HG02623 (cell line): ENCODE measurements at regions not wholly inside any gene's neighbourhood (a gene's known extent, or its start where the extent isn't known, plus 50 kb on each side); places are given as distances from the start of the nearest gene placed in this dataset.
"Not testable (repeated sequence)": the region's sequence is repeated elsewhere in the genome, so short reads cannot be mapped to it uniquely, and the experiment has no call there.

Experiments used
- ATAC-seq: cut with Tn5 transposase; IDR thresholded peaks from one replicate; pipeline ENCODE4 v1.9.1; 2021; ENCODE audit warnings: moderate library complexity; ENCODE audit not compliant: unreplicated experiment

DNA sequence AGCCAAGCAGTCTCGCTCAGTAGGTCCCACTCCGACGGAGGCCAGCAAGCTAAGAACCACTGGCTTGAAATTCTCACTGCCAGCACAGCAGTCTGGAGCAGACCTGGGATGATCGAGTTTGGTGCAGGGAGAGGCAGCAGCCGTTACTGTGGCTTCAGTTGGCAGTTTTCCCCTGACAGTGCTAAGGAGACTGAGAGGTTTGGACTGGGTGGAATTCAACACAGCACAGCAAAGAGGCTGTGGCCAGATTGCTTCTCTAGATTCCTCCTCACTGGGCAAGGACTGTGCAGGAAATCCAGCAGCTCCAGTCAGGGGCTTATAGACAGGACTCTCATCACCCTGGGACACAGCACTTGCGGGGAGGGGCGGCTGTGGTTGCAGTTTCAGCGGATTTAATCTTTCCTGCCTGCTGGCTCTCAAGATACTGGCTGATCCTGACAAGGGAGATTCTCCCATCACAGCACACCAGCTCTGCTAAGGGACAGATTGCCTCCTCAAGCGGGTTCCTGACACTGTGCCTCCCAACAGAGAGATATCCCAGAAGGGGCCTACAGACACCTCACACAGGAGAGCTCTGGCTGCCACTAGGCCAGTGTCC is 122.1 kb downstream of the YIPF5 start:
- ATAC-seq: no peak

- ATAC-seq: not testable (repeated sequence)
Measured at GRCh38 chr5:144055391-144055790, 115.1 kb downstream of the YIPF5 start.

DNA sequence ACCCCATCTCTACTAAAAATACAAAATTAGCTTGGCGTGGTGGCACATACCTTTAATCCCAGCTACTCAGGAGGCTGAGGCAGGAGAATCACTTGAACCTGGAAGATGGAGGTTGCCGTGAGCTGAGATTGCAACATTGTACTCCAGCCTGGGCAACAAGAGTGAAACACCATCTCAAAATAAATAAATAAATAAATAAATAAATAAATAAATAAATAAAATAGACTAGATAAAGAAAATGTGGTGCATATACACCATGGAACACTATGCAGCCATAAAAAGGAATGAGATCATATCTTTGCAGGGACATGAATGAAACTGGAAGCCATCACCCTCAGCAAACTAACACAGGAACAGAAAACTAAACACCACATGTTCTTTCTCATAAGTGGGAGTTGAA is 110.4 kb downstream of the YIPF5 start:
- ATAC-seq: not testable (repeated sequence)

DNA sequence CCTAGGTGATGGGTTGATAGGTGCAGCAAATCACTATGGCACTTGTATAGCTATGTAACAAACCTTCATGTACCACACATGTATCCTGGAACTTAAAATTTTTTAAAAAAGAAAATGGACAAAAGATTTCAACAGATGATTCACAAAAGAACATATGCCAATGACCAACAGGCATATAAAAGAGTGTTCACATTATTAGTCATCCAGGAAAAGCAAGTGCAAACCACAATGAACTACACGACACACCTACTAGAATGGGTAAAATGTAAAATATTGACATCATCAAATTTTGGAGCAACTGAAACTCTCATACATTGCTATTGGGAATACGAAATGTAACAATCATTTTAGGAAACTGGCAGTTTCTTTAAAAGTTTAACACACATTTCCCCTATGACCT is 109.9 kb downstream of the YIPF5 start:
- no peak for ATAC-seq

DNA sequence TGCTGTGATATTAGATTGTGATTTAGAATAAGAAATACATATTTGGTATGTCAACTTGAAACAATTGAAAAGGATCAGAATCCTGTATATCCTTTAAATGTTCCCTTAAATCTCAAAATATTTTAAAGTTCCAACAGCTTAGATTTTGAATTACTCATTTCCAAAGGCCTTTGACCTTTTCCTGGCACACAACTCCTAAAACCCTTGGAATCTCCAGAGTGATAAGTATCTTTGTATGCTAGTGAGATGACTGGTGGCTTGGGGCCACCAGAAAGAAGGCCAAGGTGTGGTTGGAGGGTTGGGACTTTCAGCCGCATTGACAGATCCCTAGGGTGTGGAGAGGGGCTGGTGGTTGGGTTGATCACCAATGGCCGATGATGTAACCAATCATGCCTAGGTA is 104.7 kb downstream of the YIPF5 start:
- no peak for ATAC-seq

GRCh38 chr5:144072518-144072927 is 97.9 kb downstream of the YIPF5 start:
- no peak for ATAC-seq

- no peak for ATAC-seq
Measured at GRCh38 chr5:144076521-144077083, 93.9 kb downstream of the YIPF5 start.

- no peak for ATAC-seq
Measured at GRCh38 chr5:144083185-144083584, 87.3 kb downstream of the YIPF5 start.

GRCh38 chr5:144084971-144085370 is 85.5 kb downstream of the YIPF5 start:
- no peak for ATAC-seq

DNA sequence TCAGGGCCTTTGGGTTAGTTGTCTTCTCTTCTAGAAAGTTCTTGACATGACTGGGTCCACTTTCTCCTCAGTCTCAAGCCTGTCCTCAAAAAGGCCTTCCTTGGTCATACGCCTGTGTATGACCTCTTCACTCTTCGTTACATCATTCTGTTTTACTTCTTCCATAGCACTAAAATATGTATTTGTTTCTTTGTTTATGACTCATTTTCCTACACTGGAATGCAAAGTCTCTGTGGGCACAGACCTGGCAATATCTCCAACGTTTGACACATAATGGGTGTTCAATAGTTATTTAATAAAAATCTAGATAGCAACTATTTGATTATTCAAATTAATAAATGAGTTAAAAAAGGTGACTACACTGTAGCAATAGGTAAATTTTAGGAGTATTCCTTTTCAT is 85.1 kb downstream of the YIPF5 start:
- no peak for ATAC-seq

DNA sequence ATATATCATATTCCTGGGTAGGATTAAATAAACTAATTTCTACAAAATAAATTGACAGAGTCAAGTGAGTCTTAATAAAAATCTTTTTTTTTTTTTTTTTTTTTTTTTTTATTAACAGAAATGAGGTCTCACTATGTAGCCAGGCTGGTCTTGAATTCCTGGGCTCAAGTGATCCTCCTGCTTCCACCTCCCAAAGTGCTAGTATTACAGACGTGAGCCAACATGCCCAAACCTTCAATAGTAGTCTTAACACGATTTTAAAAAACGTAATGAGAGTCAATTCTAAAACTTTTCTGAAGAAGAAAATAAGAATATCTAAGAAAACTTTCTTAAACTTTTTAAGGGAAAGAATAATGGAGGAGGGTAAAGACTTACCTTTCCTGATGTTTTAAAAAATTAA is 84.2 kb downstream of the YIPF5 start:
- ATAC-seq: no peak

- ATAC-seq: no peak
Measured at GRCh38 chr5:144087576-144087975, 82.9 kb downstream of the YIPF5 start.

DNA sequence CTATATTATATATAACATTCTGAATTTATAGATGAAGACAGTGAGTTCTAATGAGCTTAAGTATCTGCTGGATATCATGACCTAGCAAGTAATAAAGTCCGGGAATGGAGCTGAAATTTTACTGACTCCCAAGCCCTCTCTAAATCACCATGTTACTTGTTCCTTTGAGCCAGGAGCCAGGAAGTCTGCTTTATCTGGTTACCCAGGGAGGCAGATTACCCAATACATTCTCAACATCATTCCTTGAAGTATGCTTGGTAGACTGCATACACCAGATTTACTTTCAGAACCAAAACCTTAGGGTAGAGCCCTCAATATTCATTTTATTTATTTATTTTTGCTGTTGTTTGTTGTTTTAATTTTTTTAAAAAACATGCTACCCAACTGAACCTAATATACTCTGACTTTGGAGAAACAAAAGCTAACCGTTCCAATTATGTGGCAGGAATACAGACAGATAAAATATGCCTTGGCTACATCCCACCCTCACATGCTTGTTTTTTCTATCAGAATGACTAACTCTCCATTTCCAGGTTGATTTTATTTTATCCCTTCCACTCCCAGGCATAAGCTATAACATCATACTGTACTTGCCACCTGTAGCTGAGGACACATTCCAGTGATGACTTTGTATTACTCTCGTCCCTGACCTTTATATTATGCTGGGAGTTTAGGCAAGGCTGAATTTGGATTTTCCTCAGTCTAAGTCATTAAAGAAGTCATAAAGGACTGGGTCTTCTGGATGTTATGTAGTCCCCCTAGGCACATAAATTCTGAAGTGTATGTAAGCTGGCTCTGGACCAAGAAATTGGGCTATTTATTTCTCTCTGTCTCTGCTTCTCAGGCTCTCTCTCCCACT is 82.0 kb downstream of the YIPF5 start:
- no peak for ATAC-seq

DNA sequence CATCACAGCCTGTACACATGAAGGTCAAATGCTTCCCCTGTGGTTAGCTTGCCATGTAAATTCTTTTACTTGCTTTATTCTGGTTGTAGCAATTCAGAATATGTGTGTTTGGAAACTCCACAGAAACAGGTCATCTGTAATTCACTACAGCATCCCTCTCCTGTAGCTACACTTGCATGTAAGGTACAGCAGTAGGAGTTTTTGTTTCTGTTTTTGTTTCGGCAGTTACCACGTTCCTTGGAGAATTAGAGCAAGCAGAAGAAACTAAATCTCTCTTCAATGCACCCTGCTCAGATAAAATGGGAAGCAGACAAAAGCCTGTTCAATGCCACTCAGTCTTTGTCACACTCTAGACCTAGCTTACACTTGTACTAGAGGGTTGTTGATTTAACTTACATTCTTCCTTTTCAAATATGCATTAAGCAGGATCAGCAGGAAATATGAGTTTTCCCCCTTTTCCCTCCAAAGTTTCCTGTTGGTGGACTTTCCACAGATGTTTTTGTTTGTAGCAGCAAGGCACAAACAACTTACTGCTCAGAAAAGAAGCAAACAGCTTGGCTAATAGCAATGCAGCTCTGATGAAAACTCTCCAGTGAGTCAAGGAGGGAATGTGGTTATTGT is 80.9 kb downstream of the YIPF5 start:
- ATAC-seq: no peak

GRCh38 chr5:144092508-144092907 is 78.0 kb downstream of the YIPF5 start:
- no peak for ATAC-seq

GRCh38 chr5:144093400-144093799 is 77.1 kb downstream of the YIPF5 start:
- ATAC-seq: no peak

DNA sequence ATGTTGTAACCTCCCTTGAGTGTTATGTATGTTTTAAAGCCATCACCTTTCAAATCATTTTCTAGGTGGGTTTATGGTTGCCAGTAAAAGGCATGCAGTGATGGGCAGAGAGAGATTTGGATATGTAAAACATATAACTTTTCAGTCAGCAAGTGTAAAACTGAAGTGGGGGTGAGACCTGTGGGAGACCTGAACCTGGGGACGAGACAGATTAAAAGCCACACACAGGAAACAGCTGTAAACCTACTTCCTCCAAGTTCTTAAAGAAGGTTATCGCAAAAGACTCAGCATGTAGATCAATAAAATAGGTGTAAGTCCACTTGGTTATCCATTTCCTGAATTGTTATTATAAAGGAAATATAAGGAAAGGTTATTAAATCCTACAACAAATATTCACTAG is 76.6 kb downstream of the YIPF5 start:
- ATAC-seq: no peak

DNA sequence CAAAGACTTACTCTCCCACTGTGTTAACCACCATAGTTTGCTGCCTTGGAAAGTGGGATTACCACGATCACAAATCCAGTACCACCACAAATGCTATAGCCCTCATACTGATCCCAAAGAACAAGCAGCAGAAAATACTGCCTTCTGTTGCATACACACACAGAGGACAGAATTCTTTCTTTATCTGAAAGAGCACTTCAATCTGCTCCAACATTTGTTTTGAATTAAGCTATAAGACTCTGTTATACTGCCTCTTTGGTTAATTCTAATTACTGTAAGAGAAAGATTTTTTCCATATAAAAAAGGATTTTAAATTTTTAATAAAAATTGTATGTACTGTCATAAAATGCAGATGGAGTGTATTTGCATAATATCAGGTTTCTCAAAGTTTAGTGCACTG is 69.8 kb downstream of the YIPF5 start:
- no peak for ATAC-seq

GRCh38 chr5:144101616-144102015 is 68.8 kb downstream of the YIPF5 start:
- no peak for ATAC-seq

GRCh38 chr5:144102361-144102760 is 68.1 kb downstream of the YIPF5 start:
- no peak for ATAC-seq

DNA sequence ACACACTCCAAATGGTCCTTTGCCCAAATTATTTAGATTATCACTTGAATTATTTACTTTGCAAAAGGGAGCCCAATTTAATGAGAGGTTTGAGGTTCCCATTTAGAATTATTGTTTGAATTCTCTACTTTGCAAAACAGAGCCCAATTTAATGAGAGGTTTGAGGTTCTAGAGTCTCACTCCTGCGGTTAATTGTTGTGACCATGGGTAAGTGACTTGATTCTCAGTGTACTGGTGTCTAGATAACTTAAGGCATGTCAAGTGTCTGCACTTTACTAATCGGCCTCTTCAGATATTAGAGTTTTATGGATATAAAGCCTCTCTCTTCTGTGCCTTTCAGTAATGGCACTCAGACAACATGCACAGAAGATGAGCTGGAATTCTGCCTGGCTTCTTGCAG is 67.5 kb downstream of the YIPF5 start:
- no peak for ATAC-seq
